ENCODE measurements at regions not wholly inside any gene's neighbourhood (a gene's known extent, or its start where the extent isn't known, plus 50 kb on each side); places are given as distances from the start of the nearest gene placed in this dataset.

GRCh38 chr15:58257776-58258325, 119.7 kb downstream of the AQP9 start:
- Histone ChIP-seq H3K9me3 (replicated peaks; ENCODE audit: control insufficient read depth, low read depth, low read length) (peaks cover 3% of the 10 kb centered on the region), H3K27me3 (ENCODE audit: control insufficient read depth, insufficient read depth, low read length) (no peaks in the 10 kb centered on the region), H3K36me3 (ENCODE audit: control insufficient read depth, insufficient read depth, low read length) (no peaks in the 10 kb centered on the region), H3K27ac (ENCODE audit: low read length) (no peak overlapping the region), H3K4me3 (ENCODE audit: low read length) (no peak overlapping the region), H3K4me1 (ENCODE audit: control insufficient read depth, insufficient read depth, low read length) (peaks cover 3% of the 10 kb centered on the region)
- no peak for DNase-seq
- WGBS (ENCODE audit: insufficient coverage) = 71% methylated on average over 4 of the region's 7 CpGs

- no peaks in the 10 kb centered on the region for H3K27me3 ChIP-seq (ENCODE audit: control insufficient read depth, insufficient read depth, low read length)
- WGBS (ENCODE audit: insufficient coverage) = no CpG with 5 or more reads among the region's 7 CpGs
- no peak for DNase-seq
- H3K4me1 ChIP-seq (ENCODE audit: control insufficient read depth, insufficient read depth, low read length) = peaks cover 3% of the 10 kb centered on the region
- H3K9me3 ChIP-seq (replicated peaks; ENCODE audit: control insufficient read depth, low read depth, low read length) = peaks cover 3% of the 10 kb centered on the region
- H3K36me3 ChIP-seq (ENCODE audit: control insufficient read depth, insufficient read depth, low read length) = no peaks in the 10 kb centered on the region
- no peak overlapping the region for H3K27ac ChIP-seq (ENCODE audit: low read length)
- H3K4me3 ChIP-seq (ENCODE audit: low read length) = no peak overlapping the region
Observed at GRCh38 chr15:58258501-58259292, 120.5 kb downstream of the AQP9 start.

- Histone ChIP-seq H3K36me3 (ENCODE audit: control insufficient read depth, insufficient read depth, low read length) (no peaks in the 10 kb centered on the region), H3K9me3 (replicated peaks; ENCODE audit: control insufficient read depth, low read depth, low read length) (peaks cover under 1% of the 10 kb centered on the region), H3K27ac (ENCODE audit: low read length) (no peak overlapping the region), H3K4me3 (ENCODE audit: low read length) (no peak overlapping the region), H3K4me1 (ENCODE audit: control insufficient read depth, insufficient read depth, low read length) (peaks cover 3% of the 10 kb centered on the region), H3K27me3 (ENCODE audit: control insufficient read depth, insufficient read depth, low read length) (no peaks in the 10 kb centered on the region)
- DNase-seq = no peak
- WGBS (ENCODE audit: insufficient coverage) = 65% methylated on average over 3 of the region's 6 CpGs
Observed at GRCh38 chr15:58260205-58260724, 122.1 kb downstream of the AQP9 start.

- Histone ChIP-seq H3K4me1 (ENCODE audit: control insufficient read depth, insufficient read depth, low read length) (peaks cover 3% of the 10 kb centered on the region), H3K36me3 (ENCODE audit: control insufficient read depth, insufficient read depth, low read length) (no peaks in the 10 kb centered on the region), H3K9me3 (replicated peaks; ENCODE audit: control insufficient read depth, low read depth, low read length) (no peaks in the 10 kb centered on the region), H3K4me3 (ENCODE audit: low read length) (no peak overlapping the region), H3K27ac (ENCODE audit: low read length) (no peak overlapping the region), H3K27me3 (ENCODE audit: control insufficient read depth, insufficient read depth, low read length) (no peaks in the 10 kb centered on the region)
- 75% methylated on average over 2 of the region's 2 CpGs for WGBS (ENCODE audit: insufficient coverage)
- no peak for DNase-seq
Observed at GRCh38 chr15:58260725-58261267, 122.6 kb downstream of the AQP9 start.

- WGBS (ENCODE audit: insufficient coverage) = 81% methylated on average over 4 of the region's 5 CpGs
- Histone ChIP-seq H3K4me1 (ENCODE audit: control insufficient read depth, insufficient read depth, low read length) (peaks cover 3% of the 10 kb centered on the region), H3K27me3 (ENCODE audit: control insufficient read depth, insufficient read depth, low read length) (no peaks in the 10 kb centered on the region), H3K9me3 (replicated peaks; ENCODE audit: control insufficient read depth, low read depth, low read length) (no peaks in the 10 kb centered on the region), H3K27ac (ENCODE audit: low read length) (no peak overlapping the region), H3K36me3 (ENCODE audit: control insufficient read depth, insufficient read depth, low read length) (no peaks in the 10 kb centered on the region), H3K4me3 (ENCODE audit: low read length) (no peak overlapping the region)
- no peak for DNase-seq
Observed at GRCh38 chr15:58261368-58261767, 123.2 kb downstream of the AQP9 start.

GRCh38 chr15:58264053-58264971, 126.1 kb downstream of the AQP9 start:
- WGBS (ENCODE audit: insufficient coverage) = 69% methylated on average over 2 of the region's 4 CpGs
- DNase-seq = no peak
- Histone ChIP-seq H3K4me3 (ENCODE audit: low read length) (no peak overlapping the region), H3K9me3 (replicated peaks; ENCODE audit: control insufficient read depth, low read depth, low read length) (no peaks in the 10 kb centered on the region), H3K27me3 (ENCODE audit: control insufficient read depth, insufficient read depth, low read length) (no peaks in the 10 kb centered on the region), H3K27ac (ENCODE audit: low read length) (no peak overlapping the region), H3K4me1 (ENCODE audit: control insufficient read depth, insufficient read depth, low read length) (peaks cover 3% of the 10 kb centered on the region), H3K36me3 (ENCODE audit: control insufficient read depth, insufficient read depth, low read length) (no peaks in the 10 kb centered on the region)

GRCh38 chr15:58267051-58267450, 128.9 kb downstream of the AQP9 start:
- no peaks in the 10 kb centered on the region for H3K36me3 ChIP-seq (ENCODE audit: control insufficient read depth, insufficient read depth, low read length)
- WGBS (ENCODE audit: insufficient coverage) = 67% methylated on average over 1 of the region's 1 CpG
- DNase-seq = no peak
- H3K9me3 ChIP-seq (replicated peaks; ENCODE audit: control insufficient read depth, low read depth, low read length) = peaks cover 6% of the 10 kb centered on the region
- H3K4me1 ChIP-seq (ENCODE audit: control insufficient read depth, insufficient read depth, low read length) = no peaks in the 10 kb centered on the region
- H3K4me3 ChIP-seq (ENCODE audit: low read length) = no peak overlapping the region
- H3K27ac ChIP-seq (ENCODE audit: low read length) = no peak overlapping the region
- no peaks in the 10 kb centered on the region for H3K27me3 ChIP-seq (ENCODE audit: control insufficient read depth, insufficient read depth, low read length)

- no peaks in the 10 kb centered on the region for H3K4me1 ChIP-seq (ENCODE audit: control insufficient read depth, insufficient read depth, low read length)
- no peak for DNase-seq
Observed at GRCh38 chr15:58268746-58269267, 130.6 kb downstream of the AQP9 start.

GRCh38 chr15:58269455-58270414, 131.6 kb downstream of the AQP9 start:
- peak; percentile 69 for DNase-seq
- 60% methylated on average over 10 of the region's 10 CpGs for WGBS (ENCODE audit: insufficient coverage)
- Histone ChIP-seq H3K9me3 (replicated peaks; ENCODE audit: control insufficient read depth, low read depth, low read length) (peaks cover 7% of the 10 kb centered on the region), H3K4me1 (ENCODE audit: control insufficient read depth, insufficient read depth, low read length) (no peaks in the 10 kb centered on the region), H3K27ac (ENCODE audit: low read length) (no peak overlapping the region), H3K27me3 (ENCODE audit: control insufficient read depth, insufficient read depth, low read length) (no peaks in the 10 kb centered on the region), H3K4me3 (ENCODE audit: low read length) (no peak overlapping the region), H3K36me3 (ENCODE audit: control insufficient read depth, insufficient read depth, low read length) (no peaks in the 10 kb centered on the region)

More at GRCh38 chr15:58268746-58269267, 130.6 kb downstream of the AQP9 start:
- WGBS (ENCODE audit: insufficient coverage) = no CpG with 5 or more reads among the region's 5 CpGs
- Histone ChIP-seq H3K9me3 (replicated peaks; ENCODE audit: control insufficient read depth, low read depth, low read length) (peaks cover 7% of the 10 kb centered on the region), H3K36me3 (ENCODE audit: control insufficient read depth, insufficient read depth, low read length) (no peaks in the 10 kb centered on the region), H3K27me3 (ENCODE audit: control insufficient read depth, insufficient read depth, low read length) (no peaks in the 10 kb centered on the region), H3K4me3 (ENCODE audit: low read length) (no peak overlapping the region), H3K27ac (ENCODE audit: low read length) (no peak overlapping the region)
